ENCODE measurements at regions not wholly inside any gene's neighbourhood (a gene's known extent, or its start where the extent isn't known, plus 50 kb on each side); places are given as distances from the start of the nearest gene placed in this dataset.

- DNase-seq (peak in 2 of 5 donors; percentile 23 to 35), FAIRE-seq (no peak)
- Histone ChIP-seq H3K36me3 (ENCODE audit: control insufficient read depth in 2 of 3, insufficient read depth in 3 of 3, low read length in 3 of 3) (no peaks in the 10 kb centered on the region), H3K9ac (ENCODE audit: low read length in 3 of 3) (no peak overlapping the region), H3K4me3 (ENCODE audit: low read length in 3 of 3) (no peak overlapping the region), H3K9me3 (ENCODE audit: control insufficient read depth in 2 of 3, insufficient read depth in 1 of 3, low read length in 3 of 3) (no peaks in the 10 kb centered on the region), H3K4me1 (ENCODE audit: control insufficient read depth in 2 of 3, insufficient read depth in 2 of 3, low read depth in 1 of 3, low read length in 3 of 3) (peaks cover 0 to 5% (median 4%) of the 10 kb centered on the region in 3 donors), H3K27ac (ENCODE audit: low read depth in 2 of 2, low read length in 2 of 2) (no peak overlapping the region), H3K27me3 (ENCODE audit: control insufficient read depth, insufficient read depth, low read length) (no peaks in the 10 kb centered on the region)
- intact Hi-C loops (cut with DNase I) = no loop called here
- no peak for TF ChIP-seq CTCF (IDR thresholded peaks at IDR 0.05; ENCODE audit: borderline replicate concordance, extremely low read depth, insufficient read depth)
Observed at GRCh38 chr5:9951865-9952516, 297.7 kb downstream of the ATPSCKMT start.

- no peaks in the 10 kb centered on the region for H3K27me3 ChIP-seq (ENCODE audit: control insufficient read depth, insufficient read depth, low read length)
- no peak overlapping the region for H3K4me3 ChIP-seq (ENCODE audit: low read length in 3 of 3)
- intact Hi-C loops (cut with DNase I) = no loop called here
- TF ChIP-seq CTCF (IDR thresholded peaks at IDR 0.05; ENCODE audit: borderline replicate concordance, extremely low read depth, insufficient read depth) = no peak
- H3K9me3 ChIP-seq (ENCODE audit: control insufficient read depth in 2 of 3, insufficient read depth in 1 of 3, low read length in 3 of 3) = no peaks in the 10 kb centered on the region
- DNase-seq = peak in 2 of 5 donors; percentile 15 to 45
- FAIRE-seq = no peak
- peaks cover 0 to 6% (median 4%) of the 10 kb centered on the region in 3 donors for H3K4me1 ChIP-seq (ENCODE audit: control insufficient read depth in 2 of 3, insufficient read depth in 2 of 3, low read depth in 1 of 3, low read length in 3 of 3)
- no peaks in the 10 kb centered on the region for H3K36me3 ChIP-seq (ENCODE audit: control insufficient read depth in 2 of 3, insufficient read depth in 3 of 3, low read length in 3 of 3)
- no peak overlapping the region for H3K9ac ChIP-seq (ENCODE audit: low read length in 3 of 3)
- H3K27ac ChIP-seq (ENCODE audit: low read depth in 2 of 2, low read length in 2 of 2) = no peak overlapping the region
Observed at GRCh38 chr5:9947944-9948343, 301.7 kb downstream of the ATPSCKMT start.

GRCh38 chr5:9947225-9947714 lies 302.4 kb downstream of the ATPSCKMT start:
- no peaks in the 10 kb centered on the region for H3K27me3 ChIP-seq (ENCODE audit: control insufficient read depth, insufficient read depth, low read length)
- no peak overlapping the region for H3K27ac ChIP-seq (ENCODE audit: low read depth in 2 of 2, low read length in 2 of 2)
- H3K9me3 ChIP-seq (ENCODE audit: control insufficient read depth in 2 of 3, insufficient read depth in 1 of 3, low read length in 3 of 3) = no peaks in the 10 kb centered on the region
- H3K36me3 ChIP-seq (ENCODE audit: control insufficient read depth in 2 of 3, insufficient read depth in 3 of 3, low read length in 3 of 3) = no peaks in the 10 kb centered on the region
- H3K9ac ChIP-seq (ENCODE audit: low read length in 3 of 3) = no peak overlapping the region
- DNase-seq (peak in 4 of 5 donors; percentile 31 to 74 (median 62)), FAIRE-seq (no peak)
- no peak overlapping the region for H3K4me3 ChIP-seq (ENCODE audit: low read length in 3 of 3)
- H3K4me1 ChIP-seq (ENCODE audit: control insufficient read depth in 2 of 3, insufficient read depth in 2 of 3, low read depth in 1 of 3, low read length in 3 of 3) = peaks cover 0 to 6% (median 4%) of the 10 kb centered on the region in 3 donors
- intact Hi-C loops (cut with DNase I) = no loop called here
- no peak for TF ChIP-seq CTCF (IDR thresholded peaks at IDR 0.05; ENCODE audit: borderline replicate concordance, extremely low read depth, insufficient read depth)
